Umbilical cord (tissue), 1 donor: ENCODE measurements at regions not wholly inside any gene's neighbourhood (a gene's known extent, or its start where the extent isn't known, plus 50 kb on each side); places are given as distances from the start of the nearest gene placed in this dataset.
"Not testable (repeated sequence)": the region's sequence is repeated elsewhere in the genome, so short reads cannot be mapped to it uniquely, and the experiment has no call there.

Experiments used
- DNase-seq: peaks from one replicate; pipeline ENCODE4 v3.0.0-alpha.2; 2015; ENCODE audit warnings: low spot score

DNA sequence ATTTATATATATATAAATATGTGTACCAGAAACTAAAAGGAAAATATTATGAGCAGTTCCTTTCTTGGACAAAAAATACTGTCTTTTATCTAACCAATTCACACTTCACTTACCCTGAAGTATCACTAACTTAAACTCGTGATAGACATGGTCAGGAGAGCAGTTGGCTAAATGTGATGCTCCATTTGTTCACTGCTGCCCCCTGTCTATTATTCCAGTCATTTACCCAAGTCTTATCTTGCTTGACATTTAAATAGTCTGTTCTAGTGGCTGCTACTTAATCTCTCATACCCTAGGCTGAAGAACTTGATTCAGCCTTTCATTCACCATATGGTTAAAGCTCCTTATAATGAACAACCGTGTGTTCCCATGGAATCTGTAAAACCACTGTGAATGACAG is 789.6 kb upstream of the EYS start:
- no peak for DNase-seq

- DNase-seq: not testable (repeated sequence)
Observed at GRCh38 chr6:66494643-66495042, 787.6 kb upstream of the EYS start.

DNA sequence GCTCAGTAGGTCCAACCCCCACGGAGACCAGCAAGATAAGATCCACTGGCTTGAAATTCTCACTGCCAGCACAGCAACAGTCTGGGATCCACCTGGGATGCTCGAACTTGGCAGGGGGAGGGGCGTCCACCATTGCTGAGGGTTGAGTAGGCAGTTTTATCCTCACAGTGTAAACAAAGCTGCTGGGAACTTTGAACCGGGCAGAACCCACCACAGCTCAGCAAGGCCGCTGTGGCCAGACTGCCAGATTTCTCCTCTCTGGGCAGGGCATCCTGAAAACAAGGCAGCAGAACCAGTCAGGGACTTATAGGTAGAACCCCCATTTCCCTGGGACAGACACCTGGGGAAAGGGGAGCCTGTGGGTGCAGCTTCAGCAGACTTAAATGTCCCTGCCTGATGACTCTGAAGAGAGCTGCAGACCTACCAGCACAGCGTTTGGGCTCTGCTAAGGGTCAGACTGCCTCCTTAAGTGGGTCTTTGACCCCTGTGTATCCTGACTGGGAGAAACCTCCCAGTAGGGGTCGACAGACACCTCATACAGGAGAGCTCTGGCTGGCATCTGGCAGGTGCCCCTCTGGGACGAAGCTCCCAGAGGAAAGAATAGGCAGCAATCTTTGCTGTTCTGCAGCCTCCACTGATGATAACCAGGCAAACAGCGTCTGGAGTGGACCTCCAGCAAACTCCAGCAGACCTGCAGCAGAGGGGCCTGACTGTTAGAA is 782.4 kb upstream of the EYS start:
- DNase-seq: no peak

GRCh38 chr6:66481216-66481615 is 774.2 kb upstream of the EYS start:
- no peak for DNase-seq

- DNase-seq: no peak
Observed at GRCh38 chr6:66478705-66479104, 771.7 kb upstream of the EYS start.

GRCh38 chr6:66435321-66435720 is 728.3 kb upstream of the EYS start:
- no peak for DNase-seq

DNA sequence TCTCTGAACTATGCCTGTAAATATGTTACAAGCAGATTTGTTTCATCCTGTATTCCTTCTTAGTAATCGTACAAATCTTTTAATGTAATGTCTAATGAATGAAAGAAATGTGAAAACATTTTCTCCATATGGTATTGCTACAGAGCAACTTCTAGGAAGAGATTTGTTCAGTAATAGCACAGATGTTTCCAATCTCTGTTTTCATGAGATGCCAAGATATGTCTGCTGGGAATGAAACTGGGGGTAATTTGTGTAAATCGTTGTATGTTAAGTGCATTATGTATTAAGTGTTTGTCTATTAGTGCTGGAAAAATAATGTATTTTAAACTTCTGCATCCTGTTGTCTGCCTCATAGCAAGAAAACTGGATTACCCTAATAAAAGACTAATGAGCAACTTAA is 722.2 kb upstream of the EYS start:
- peak; percentile 76 for DNase-seq

DNA sequence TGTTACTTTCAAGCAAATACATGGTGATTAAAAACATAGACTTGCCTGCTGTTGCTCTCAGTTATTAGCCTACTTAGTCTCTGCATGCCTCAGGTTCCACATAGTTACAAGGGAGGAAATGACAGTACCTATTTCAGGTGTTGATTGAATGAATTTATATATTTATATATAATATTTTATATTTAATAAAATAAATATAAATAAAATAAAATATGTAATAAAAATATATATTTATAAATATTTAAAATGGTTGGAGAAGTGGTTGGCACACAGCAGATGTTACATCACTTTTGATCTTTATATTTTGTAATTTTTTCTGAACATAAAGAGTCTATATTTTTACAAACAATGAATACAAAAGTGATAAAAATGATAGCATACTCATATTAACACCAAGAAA is 716.0 kb upstream of the EYS start:
- DNase-seq: no peak

GRCh38 chr6:66421570-66421969 is 714.5 kb upstream of the EYS start:
- no peak for DNase-seq

DNA sequence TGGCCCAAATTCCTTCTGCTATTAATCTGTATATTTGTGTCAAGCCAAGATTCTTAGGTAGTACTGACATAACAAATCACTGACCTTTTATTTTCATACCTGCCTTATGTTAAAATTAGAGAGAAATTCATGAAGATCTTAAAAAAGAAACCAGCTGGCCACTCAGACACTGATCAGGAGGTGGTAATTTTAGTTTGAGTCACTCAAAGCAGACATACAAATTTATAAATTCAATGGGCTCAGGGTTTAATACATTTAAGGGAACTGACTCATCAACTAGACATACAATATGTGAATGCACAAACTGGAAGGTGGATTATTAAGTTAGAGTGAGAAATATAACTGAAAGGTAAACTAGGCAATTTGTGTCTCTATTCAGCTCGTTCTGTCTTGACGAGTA is 711.9 kb upstream of the EYS start:
- DNase-seq: no peak

GRCh38 chr6:66403966-66404365 is 696.9 kb upstream of the EYS start:
- no peak for DNase-seq

DNA sequence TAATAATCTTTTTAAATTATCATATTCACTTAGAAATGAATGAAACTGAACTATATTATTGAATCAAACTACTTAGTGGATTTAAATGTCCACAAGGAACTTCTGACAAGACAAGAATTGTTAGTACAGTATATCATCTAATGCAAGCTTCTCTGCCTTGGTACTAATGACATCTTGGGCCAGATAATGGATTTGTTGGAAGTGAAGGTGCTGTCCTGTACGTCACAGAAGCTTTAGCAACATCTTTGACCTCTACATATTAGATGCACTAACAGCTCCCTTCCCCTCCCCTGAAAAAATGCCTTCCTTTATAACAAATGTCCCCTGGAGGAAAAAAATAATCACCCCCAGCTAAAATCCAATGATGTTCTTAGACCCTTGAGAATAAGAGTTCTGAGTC is 695.8 kb upstream of the EYS start:
- DNase-seq: no peak

- no peak for DNase-seq
Observed at GRCh38 chr6:66396549-66396948, 689.5 kb upstream of the EYS start.

DNA sequence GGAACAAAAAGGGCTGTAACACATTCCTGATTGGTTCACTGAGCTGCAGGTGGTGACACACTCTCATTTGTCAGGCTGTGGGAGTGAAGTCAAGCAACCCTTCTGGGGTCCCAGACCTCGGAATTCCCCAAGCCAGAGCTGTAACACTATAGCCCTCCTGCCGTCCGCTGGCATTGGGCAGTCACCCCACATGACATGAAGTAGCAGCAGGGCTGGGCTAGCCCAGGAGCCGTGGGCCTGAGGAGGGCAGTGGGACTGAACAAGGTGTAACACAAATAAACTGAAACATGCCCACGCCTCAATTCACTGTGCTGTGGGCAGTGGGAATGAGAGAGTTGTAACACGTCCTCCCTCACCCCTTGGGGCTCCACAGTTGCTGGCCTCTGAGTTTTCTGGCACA is 689.1 kb upstream of the EYS start:
- no peak for DNase-seq

DNA sequence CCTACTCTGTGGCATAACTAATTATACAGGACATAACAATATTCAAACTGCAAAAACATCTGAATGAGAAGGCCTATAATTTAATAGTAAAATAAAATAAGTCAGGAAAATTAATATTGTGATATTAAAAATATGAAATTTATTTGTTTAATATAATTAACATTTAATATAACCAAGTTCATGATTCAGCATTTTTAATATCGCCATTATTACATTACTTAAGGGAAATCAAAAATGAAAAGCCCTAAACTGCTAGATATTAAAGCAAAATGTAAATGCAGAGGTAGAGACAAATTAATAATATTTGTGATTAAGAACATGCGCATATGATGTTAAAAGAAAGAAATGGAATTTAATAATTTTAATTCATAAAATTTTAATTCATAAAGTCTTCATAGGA is 683.4 kb upstream of the EYS start:
- DNase-seq: no peak

DNA sequence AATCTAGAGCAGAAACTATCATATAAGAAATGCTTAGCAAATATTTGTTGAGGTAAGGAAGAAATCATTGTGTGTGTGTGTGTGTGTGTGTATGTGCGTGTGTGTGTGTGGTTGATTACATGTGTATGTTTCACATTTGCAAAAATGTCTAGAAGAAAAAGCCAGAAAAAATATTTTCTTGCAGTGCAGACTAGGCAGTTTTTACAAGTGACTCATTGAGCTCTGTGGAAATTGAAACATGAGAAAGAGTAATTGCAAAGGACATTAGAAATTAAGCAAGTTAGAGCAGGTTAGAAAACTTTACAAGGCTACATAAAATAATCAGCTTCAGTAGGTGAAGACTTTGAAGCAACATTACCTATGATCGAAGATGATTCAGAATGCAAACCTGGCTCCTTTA is 669.0 kb upstream of the EYS start:
- peak; percentile 38 for DNase-seq

DNA sequence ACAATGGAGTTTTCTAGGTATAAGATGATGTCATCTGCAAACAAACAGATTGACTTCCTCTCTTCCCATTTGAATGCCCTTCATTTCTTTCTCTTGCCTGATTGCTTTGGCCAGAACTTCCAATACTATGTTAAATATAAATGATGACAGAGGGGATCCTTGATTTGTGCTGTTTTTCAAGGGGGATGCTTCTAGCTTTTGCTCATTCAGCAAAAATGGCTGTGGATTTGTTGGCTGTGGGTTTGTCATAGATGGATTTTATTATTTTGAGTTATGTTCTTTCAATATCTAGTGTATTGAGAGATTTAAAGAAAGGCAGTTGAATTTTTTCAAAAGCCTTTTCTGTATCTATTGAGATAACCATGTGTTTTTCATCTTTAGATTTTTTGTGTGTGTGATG is 662.4 kb upstream of the EYS start:
- DNase-seq: no peak

DNA sequence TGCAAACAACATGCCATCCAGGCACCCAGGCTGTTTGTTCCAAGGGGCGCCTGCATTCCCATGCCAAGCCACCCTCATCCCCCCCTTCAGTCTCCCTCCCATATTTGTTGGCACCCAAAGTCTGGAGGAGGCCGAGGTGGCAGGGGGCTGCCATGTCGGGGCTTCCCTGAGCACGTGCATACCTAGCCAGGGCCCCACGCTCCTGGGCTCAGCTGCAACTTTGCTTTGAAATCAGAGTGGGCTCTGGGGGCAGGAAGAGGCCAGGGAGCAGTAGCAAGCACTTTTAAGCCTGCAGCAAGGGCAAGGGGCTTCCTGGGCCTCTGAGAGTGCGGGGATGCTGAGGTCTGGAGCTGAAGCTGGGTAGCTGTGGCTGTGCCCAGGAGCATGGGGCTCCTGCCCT is 655.9 kb upstream of the EYS start:
- no peak for DNase-seq

- no peak for DNase-seq
Observed at GRCh38 chr6:66361886-66362285, 654.9 kb upstream of the EYS start.

DNA sequence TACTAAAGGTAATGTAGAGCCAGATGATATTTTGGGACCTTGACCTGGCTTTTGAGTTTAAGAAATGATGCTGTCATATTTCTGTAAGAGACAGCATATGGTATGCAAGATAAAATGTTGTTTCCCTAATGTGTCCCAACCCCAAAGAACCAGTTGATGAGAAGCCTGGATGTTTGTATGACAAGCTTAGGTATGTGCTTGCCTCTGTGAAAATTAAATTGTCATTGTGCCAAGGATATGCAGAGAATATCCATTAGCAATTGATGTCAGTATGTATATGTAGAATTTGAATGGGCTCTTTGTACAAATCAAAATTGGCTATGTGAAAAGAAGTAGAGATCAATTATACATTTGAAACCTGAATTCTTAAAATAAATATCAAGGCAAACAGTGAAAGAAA is 650.8 kb upstream of the EYS start:
- no peak for DNase-seq

- no peak for DNase-seq
Observed at GRCh38 chr6:66355471-66355870, 648.4 kb upstream of the EYS start.

GRCh38 chr6:66344796-66345195 is 637.8 kb upstream of the EYS start:
- peak; percentile 71 for DNase-seq

DNA sequence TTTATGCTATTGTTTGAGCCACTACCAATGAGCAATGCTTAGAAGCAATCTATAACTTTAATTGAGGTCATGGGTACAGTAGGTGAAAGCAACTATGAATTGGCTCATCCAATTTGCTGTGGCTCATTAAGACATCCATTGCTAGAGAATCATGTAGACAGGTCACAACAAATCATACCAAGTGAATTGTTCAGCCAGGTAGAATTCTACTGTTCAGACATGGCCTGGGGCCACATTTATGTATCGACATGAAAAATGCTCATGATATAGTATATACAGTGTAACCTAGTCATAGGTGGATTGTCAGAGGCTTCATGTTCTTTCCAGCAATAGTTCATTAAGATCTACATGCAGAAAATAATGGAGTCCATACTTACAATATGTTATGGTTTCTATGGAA is 633.7 kb upstream of the EYS start:
- no peak for DNase-seq

GRCh38 chr6:66336176-66336575 is 629.1 kb upstream of the EYS start:
- DNase-seq: peak; percentile 42
